ENCODE measurements at regions not wholly inside any gene's neighbourhood (a gene's known extent, or its start where the extent isn't known, plus 50 kb on each side); places are given as distances from the start of the nearest gene placed in this dataset.

DNA sequence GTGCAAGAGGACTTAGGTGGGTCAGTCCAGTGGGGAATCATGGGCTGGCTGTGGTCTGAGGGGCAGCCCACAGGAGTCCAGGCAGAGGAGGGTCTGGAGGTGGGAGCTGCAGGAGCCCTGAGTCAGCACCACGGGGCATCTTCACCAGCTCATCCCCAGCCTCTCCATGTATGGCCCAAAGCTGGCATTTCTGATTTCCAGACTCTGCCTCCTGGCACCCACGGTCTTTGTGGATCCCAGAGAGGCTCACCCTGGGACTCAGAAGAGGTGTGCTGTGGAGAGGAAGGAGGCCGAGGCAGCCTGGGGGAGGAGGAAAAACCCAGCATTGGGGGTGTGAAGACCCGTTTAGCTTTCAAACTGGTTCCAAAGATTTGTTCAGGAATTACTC lies 64.5 kb upstream of the KLF13 start:
- TF ChIP-seq, protein P1, sequence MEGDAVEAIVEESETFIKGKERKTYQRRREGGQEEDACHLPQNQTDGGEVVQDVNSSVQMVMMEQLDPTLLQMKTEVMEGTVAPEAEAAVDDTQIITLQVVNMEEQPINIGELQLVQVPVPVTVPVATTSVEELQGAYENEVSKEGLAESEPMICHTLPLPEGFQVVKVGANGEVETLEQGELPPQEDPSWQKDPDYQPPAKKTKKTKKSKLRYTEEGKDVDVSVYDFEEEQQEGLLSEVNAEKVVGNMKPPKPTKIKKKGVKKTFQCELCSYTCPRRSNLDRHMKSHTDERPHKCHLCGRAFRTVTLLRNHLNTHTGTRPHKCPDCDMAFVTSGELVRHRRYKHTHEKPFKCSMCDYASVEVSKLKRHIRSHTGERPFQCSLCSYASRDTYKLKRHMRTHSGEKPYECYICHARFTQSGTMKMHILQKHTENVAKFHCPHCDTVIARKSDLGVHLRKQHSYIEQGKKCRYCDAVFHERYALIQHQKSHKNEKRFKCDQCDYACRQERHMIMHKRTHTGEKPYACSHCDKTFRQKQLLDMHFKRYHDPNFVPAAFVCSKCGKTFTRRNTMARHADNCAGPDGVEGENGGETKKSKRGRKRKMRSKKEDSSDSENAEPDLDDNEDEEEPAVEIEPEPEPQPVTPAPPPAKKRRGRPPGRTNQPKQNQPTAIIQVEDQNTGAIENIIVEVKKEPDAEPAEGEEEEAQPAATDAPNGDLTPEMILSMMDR (conservative IDR thresholded peaks at IDR 0.05): no peak
- TF ChIP-seq ZFX (IDR thresholded peaks at IDR 0.05): no peak

Data from C4-2B (cell line).